ENCODE measurements at regions not wholly inside any gene's neighbourhood (a gene's known extent, or its start where the extent isn't known, plus 50 kb on each side); places are given as distances from the start of the nearest gene placed in this dataset.

DNA sequence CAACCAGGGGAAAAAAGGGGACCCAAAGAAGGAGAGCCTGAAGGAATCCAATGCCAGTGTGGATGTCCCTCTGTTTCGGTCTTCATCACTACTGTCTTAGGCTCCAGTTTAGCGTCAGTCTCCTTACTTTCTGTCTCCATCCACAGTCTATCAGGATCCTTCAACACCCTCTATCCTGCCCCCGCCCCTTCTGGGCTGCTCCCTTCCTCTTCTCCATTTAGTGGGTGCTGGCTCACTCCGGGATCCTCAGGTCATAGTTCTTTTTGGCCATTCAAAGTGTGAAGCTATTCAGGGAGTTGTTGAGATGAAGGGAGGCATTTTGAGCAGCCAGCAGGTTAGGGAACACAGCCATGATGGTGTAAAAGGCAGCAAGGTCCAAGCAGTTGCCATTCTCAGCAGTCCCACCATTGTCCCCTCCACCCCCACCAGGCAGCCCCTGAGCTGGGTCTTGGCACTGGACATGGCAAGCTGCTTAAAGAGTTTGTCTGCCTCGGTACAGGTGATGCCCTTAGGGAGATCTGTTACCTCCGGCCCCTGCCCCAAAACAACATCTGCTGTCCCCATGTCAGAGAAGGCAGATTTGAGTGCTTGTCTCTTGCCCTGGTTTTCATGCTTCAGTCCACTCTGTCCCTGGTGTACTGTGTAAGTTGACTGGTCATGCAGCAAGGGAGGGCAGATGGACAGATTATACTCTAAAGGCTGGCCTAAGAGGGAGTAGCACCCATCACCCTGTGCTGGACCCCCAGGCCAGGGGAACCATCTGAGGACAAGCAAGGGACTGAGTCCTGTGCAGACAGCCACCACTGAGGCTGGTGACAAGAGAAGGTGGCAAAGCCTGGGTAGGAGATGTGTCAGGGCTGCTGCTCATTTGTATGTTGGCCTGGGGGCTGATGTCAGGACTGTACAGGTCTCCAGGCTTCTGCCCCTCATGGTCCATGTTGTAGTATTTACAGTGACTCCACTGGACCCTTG is 842.0 kb downstream of the HACE1 start:
- no peak for DNase-seq (ENCODE audit: extremely low read depth, insufficient read length)
- TF ChIP-seq CTCF (IDR thresholded peaks at IDR 0.05; ENCODE audit: insufficient read depth, low read length, poor library complexity, severe bottlenecking): no peak

DNA sequence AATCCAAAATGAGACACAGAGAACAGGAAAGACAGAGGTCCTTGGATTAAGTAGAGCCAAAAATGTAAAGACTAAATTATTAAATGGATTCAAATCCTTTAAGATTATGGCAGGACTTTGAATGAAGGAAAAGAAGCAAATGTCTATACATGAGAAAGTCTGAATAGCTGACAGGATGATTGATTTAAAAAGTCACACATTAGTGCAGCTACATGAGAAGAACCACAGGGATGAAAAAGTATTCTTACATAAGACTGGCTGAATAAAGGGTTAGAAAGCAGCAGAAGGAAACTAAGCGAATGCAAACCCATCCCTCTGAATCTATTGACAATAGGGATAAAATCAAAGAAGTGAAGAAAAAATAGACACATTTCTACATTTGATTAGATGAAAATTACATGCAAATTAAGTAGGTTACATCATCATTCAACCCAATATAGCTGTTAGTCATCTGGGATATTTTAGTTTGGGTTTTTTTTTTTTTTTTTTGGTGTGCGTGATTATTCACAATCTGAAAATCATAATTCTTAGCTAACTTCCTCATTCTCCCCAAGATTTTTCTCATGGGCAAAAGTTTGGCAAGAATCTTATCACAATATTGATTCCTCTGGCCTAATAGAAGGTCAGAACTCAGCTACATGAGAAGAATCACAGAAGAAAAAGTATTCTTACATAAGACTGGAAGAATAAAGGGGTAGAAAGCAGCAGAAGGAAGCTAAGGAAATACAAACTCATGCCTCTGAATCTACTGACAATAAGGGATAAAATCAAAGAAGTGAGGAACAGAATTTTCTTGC is 845.4 kb downstream of the HACE1 start:
- TF ChIP-seq CTCF (IDR thresholded peaks at IDR 0.05; ENCODE audit: insufficient read depth, low read length, poor library complexity, severe bottlenecking): no peak
- DNase-seq (ENCODE audit: extremely low read depth, insufficient read length): no peak

More for the DNA sequence above, 842.0 kb downstream of the HACE1 start:
- Histone ChIP-seq H3K27me3 (replicated peaks; ENCODE audit: control insufficient read depth, insufficient read depth, low read length) (no peaks in the 10 kb centered on the region), H3K4me3 (replicated peaks; ENCODE audit: low read depth, low read length) (no peak overlapping the region), H3K36me3 (ENCODE audit: control insufficient read depth, insufficient read depth, low read length) (no peaks in the 10 kb centered on the region)

DNA sequence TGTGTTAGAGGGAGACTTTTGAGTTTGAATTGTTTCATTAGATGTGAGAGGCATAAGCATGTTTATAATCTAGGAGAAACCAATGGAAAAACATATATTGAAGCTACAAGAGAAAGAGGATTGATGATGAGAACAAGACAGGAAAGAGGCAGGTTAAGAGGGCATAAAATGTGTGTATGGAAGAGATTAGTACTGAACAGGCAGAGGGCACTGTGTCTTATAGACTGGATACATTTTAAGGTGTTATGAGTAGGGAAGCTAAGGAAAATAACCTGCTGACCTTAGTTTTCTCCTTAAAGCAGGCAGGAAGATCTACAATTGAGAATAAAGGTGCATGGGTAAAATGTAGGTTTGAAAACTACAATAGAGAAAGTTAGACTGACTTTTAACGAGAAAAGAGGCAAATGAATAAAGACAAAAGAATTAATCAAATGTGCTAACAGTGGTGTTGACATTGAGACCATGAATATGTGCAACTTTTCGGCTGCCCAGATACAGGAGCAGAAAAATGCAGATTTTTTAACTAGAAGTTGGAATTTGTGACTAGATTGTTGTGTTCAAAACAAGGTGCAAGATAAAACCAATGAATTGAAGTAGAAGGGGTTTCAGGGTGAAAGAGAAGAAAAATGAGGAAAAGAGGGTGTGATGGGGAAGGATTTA is 846.3 kb downstream of the HACE1 start:
- Histone ChIP-seq H3K36me3 (ENCODE audit: control insufficient read depth, insufficient read depth, low read length) (no peaks in the 10 kb centered on the region), H3K27me3 (replicated peaks; ENCODE audit: control insufficient read depth, insufficient read depth, low read length) (no peaks in the 10 kb centered on the region), H3K4me3 (replicated peaks; ENCODE audit: low read depth, low read length) (no peak overlapping the region)
- DNase-seq (ENCODE audit: extremely low read depth, insufficient read length): no peak
- no peak for TF ChIP-seq CTCF (IDR thresholded peaks at IDR 0.05; ENCODE audit: insufficient read depth, low read length, poor library complexity, severe bottlenecking)

More for the DNA sequence above, 845.4 kb downstream of the HACE1 start:
- Histone ChIP-seq H3K27me3 (replicated peaks; ENCODE audit: control insufficient read depth, insufficient read depth, low read length) (no peaks in the 10 kb centered on the region), H3K4me3 (replicated peaks; ENCODE audit: low read depth, low read length) (no peak overlapping the region), H3K36me3 (ENCODE audit: control insufficient read depth, insufficient read depth, low read length) (no peaks in the 10 kb centered on the region)

DNA sequence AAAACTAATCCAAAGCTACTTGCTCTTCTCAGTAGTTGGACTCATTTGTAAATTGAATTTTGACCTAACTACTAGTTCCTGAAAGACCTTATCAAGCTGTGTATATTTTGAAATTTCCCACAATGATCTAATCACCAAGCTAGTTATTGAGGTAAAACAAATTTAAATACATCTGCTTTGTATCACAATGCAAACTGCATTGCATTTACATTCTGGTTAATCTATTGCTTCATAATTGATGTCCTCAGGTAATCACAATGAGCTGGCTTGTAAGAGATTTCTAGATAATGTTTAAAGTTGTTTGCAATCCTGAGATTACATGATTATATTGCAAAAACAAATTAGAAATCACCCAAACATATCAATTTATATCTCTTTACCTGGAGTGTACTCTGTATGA is 848.8 kb downstream of the HACE1 start:
- no peaks in the 10 kb centered on the region for H3K27me3 ChIP-seq (replicated peaks; ENCODE audit: control insufficient read depth, insufficient read depth, low read length)
- H3K36me3 ChIP-seq (ENCODE audit: control insufficient read depth, insufficient read depth, low read length): no peaks in the 10 kb centered on the region
- no peak overlapping the region for H3K4me3 ChIP-seq (replicated peaks; ENCODE audit: low read depth, low read length)
- DNase-seq (ENCODE audit: extremely low read depth, insufficient read length): no peak
- no peak for TF ChIP-seq CTCF (IDR thresholded peaks at IDR 0.05; ENCODE audit: insufficient read depth, low read length, poor library complexity, severe bottlenecking)

DNA sequence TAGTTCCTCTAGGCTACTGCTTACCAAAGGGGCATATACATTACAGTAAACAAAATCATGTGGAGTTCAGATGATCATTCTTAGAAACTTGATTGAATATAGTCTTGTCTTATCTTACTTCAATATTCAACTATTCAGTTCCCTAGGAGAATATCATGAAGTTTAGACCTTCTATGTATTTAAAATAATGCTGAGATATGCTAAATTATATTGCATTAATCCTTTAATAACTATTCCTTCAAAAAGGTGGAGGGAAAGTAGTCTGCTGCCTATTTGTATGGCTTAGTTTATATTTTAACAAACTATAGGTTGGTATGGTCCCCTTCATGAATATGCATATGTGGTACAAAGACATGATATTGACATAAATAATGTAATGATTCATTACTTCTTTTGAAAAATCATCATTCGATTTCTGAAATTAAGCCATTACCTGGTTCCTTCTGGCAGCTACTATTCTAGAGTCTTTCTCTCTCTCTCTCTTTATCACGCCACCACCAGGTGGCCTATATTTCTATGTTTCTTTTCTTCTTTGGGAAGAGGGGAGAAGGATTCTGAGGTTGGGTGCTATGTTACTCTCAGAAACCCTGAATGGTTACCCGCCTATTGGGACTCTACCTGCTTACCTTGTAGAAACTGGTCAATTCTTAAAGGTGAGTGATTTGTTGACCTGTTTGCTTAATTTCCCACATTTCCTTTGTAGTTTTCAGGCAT is 855.8 kb downstream of the HACE1 start:
- Histone ChIP-seq H3K27me3 (replicated peaks; ENCODE audit: control insufficient read depth, insufficient read depth, low read length) (no peaks in the 10 kb centered on the region), H3K36me3 (ENCODE audit: control insufficient read depth, insufficient read depth, low read length) (no peaks in the 10 kb centered on the region), H3K4me3 (replicated peaks; ENCODE audit: low read depth, low read length) (no peak overlapping the region)
- no peak for DNase-seq (ENCODE audit: extremely low read depth, insufficient read length)
- TF ChIP-seq CTCF (IDR thresholded peaks at IDR 0.05; ENCODE audit: insufficient read depth, low read length, poor library complexity, severe bottlenecking): no peak
